ENCODE measurements at regions not wholly inside any gene's neighbourhood (a gene's known extent, or its start where the extent isn't known, plus 50 kb on each side); places are given as distances from the start of the nearest gene placed in this dataset.

GRCh38 chr12:82149045-82149444, 209.1 kb downstream of the CCDC59 start:
- DNase-seq, result no peak

DNA sequence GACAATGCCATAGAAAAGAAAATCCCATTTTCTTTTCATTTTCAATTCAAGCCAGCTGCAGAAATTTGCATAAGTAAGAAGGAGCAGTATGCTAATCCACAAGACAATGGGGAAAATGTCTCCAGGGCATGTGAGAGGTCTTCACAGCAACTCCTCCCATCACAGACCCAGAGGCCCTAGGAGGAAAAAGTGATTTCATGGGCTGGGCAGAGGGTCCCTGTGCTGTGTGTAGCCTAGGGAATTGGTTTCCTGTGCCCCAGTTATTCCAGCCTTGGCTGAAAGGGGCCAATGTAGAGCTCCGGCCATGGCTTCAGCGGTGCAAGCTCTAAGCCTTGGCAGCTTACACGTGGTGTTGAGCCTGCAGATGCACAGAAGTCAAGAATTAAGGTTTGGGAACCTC, 211.4 kb downstream of the CCDC59 start:
- no peak for DNase-seq

DNA sequence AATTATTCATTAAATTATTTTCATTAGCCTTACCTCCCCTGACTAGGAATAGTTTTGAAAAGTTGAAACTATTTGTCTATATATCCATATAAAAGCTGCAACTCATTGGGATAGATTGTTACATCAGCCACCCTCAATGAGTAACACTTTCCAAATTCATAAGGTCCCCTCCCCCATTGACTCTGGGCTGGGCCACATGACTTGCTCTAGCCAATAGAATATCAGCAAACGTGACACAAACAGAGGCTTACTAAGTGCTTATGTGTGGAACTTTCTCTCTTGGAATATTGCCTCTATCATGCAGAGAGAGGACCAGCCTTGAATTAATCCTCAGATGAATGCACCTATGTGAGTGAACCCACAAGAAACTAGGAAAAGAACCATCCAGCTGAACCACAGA, 213.7 kb downstream of the CCDC59 start:
- no peak for DNase-seq

DNA sequence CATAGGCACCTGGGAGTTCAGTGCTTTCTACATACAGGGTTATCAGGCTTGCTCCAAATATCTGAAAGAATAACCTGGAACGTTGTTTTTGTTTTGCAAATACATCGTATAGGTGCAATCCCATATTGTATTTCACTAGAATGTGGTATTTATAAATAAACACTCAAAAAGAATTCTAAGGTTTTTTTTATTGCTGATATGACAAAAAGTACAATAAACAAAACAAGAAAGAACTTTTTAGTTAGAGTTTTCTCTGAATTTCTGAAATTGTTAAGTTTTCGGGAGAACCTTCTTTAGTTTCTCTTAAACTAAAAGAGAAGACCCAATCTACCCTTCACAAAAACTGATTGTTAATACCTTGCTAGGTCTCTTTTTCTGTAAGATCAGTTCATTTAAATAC, 225.8 kb downstream of the CCDC59 start:
- DNase-seq, result no peak

- no peak for DNase-seq
Measured at GRCh38 chr12:82130762-82131161, 227.4 kb downstream of the CCDC59 start.

GRCh38 chr12:82124711-82125380, 233.3 kb downstream of the CCDC59 start:
- DNase-seq, result no peak

GRCh38 chr12:82121545-82121944, 236.6 kb downstream of the CCDC59 start:
- DNase-seq, result no peak

- DNase-seq, result no peak
Measured at GRCh38 chr12:82120901-82121300, 237.3 kb downstream of the CCDC59 start.

DNA sequence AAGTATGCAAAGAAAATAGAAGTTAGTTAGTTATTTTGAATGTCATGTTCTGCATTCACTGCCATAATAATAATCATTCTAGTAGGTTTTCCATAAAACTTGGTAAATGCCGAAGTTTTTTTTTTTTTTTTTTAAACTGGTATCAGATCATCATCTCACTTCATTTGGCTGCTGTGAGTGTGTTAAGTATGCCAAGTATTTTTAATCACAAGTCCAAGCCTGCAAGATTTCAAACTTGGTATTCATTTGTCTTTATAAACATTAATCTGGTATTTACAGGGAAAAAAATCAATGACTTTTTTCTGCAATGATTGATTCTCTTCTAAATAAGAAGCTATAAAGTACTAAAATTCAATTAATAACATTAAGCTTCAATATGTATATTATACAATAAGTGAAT, 248.9 kb downstream of the CCDC59 start:
- DNase-seq, result no peak

- no peak for DNase-seq
Measured at GRCh38 chr12:82108615-82109014, 249.6 kb downstream of the CCDC59 start.

- no peak for DNase-seq
Measured at GRCh38 chr12:82099216-82099615, 259.0 kb downstream of the CCDC59 start.

DNA sequence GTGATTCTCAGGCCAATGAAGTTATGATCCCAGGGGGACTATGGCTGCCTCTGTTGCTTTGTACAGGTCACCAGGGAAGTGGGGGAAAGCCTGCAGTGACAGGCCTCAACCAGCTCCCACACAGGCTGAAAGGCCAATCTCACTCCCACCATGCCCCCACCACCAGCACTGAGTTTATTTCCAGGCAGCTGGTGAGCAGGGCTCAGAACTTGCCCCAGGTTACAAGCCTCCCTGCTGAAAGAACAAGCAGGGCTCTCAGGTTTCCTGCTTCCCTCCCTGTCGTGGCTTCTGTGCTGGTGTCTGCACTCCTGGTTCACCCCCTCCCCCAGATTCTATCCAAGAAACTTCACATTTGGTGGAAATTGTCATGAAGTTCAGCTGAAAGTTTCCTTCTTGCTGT, 260.3 kb downstream of the CCDC59 start:
- no peak for DNase-seq

DNA sequence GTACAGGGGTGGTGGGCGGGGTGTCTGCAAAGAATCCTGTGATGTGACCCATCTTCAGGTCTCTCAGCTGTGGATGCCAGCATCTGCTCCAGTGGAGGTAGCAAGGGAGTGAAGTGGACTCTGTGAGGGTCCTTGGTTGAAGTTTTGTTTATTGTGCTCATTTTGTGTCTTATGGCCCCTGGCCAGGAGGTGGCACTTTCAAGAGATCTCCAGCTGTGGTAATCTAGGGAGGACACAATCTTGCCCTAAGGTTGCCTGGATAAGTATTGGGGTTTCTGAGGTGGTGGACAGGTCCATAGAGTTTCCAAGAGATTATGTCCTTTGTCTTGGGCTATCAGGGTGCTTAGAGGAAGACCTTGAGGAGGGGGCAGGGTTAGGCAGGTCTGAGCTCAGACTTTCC, 260.7 kb downstream of the CCDC59 start:
- DNase-seq, result no peak

- DNase-seq, result no peak
Measured at GRCh38 chr12:82090165-82090564, 268.0 kb downstream of the CCDC59 start.

- DNase-seq, result no peak
Measured at GRCh38 chr12:82089369-82090121, 268.6 kb downstream of the CCDC59 start.

DNA sequence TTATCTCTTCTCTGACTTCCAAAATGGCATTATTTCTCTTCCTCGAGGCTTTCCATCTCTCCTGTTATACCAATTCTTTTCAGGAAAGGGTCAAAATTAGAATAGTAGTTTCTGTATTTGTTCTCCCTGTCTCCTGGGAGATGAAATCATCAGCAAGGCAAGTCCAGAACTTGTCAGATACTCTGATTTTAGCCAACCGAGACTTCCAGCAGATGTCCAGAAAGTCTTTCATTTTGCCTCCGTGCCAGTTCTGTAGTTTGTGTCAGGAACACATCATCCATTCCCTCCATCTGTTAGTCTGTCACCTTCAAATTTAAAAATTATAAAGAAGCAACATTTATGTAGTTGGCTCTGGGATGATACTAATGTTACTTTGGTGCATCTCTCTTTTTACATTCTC, 275.7 kb downstream of the CCDC59 start:
- no peak for DNase-seq

GRCh38 chr12:82069931-82070514, 288.2 kb downstream of the CCDC59 start:
- DNase-seq, result no peak

DNA sequence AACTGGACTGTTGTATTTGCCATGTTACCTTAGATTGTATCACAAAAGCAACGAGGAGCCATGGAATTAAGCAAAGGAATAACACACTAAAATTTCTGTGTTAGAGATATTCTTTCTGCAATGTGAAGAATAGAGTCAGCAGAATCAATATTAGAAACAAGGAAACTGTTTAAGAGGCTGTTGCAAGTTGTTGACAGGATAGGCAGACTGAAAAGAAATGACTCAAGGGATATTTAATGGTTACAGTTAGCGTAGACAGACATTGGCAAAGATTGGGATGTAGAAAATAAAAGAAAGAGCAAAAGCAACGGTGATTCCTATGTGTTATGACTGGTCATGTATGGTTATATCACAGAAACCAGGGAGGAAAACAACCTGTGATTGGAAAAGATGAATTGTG, 299.0 kb upstream of the PPFIA2 start:
- no peak for DNase-seq

DNA sequence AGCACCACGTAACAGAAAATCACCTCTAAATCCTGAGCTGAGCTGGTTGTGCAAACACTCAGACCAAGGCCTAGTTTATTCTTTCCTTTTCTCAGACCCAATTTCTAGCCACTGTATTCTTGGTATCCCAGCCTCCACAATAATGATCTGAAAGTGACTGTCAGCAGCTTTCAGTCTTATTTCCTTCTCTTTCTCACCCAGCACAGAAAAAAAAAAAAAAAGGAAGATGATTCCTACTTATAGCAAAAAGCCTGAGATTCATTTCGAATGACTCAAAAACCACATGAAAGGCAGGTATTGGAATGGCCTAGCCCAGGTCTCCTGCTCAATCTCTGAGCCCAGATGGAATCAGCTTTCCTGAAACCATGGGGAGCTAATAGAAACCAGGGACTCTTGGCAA, 298.6 kb upstream of the PPFIA2 start:
- no peak for DNase-seq

DNA sequence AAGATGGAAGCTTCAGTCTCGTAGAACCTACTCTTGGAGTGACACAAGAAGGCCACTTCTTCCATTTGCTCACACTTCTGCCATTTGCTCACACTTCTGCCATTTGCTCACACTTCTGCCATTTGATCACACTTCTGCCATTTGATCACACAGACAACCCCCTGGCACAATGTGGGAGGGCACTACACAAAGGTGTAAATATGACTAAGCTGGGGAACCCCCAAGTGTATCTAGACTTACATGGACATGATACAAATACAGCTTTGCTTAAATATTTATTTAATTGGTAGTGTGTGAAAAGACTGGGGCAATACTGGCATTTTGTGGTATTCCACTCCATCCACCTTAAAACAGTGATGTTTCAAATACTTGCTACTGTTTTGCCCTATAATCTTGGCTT, 296.2 kb upstream of the PPFIA2 start:
- no peak for DNase-seq

DNA sequence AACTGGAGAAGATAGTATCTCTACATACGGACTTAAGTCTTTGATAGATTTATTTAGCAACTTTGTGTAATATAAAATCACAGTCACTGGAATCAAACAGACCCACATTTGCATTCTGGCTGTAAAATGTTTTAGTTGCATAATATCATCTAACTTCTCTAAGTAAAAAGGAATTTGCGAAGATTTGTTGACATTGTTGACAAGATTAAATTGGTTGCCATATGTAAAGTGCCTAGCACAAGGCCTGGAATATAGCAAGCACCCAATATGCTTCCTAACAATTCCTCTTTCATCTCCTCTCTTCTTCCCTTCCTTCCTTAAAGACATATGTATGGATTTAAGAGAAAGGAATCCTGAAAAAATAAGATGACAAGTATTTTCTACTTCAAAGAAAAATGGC, 295.4 kb upstream of the PPFIA2 start:
- DNase-seq, result no peak

- no peak for DNase-seq
Measured at GRCh38 chr12:82047446-82047845, 288.3 kb upstream of the PPFIA2 start.

- DNase-seq, result no peak
Measured at GRCh38 chr12:82040987-82041743, 282.0 kb upstream of the PPFIA2 start.

- no peak for DNase-seq
Measured at GRCh38 chr12:82034769-82035168, 275.6 kb upstream of the PPFIA2 start.

Data from NCI-H1436 treated with DMSO at 0.1 percent for 48 hours (cell line).